ENCODE measurements at regions not wholly inside any gene's neighbourhood (a gene's known extent, or its start where the extent isn't known, plus 50 kb on each side); places are given as distances from the start of the nearest gene placed in this dataset.

- Histone ChIP-seq H3K36me3 (no peaks in the 10 kb centered on the region), H3K27ac (no peak overlapping the region), H3K9ac (no peak overlapping the region), H3F3A (ENCODE audit: low read depth) (no peaks in the 10 kb centered on the region), H2AFZ (replicated peaks) (no peak overlapping the region), H3K4me2 (no peak overlapping the region), H4K20me1 (ENCODE audit: low read depth) (no peaks in the 10 kb centered on the region), H3K4me3 (no peak overlapping the region), H3K9me3 (ENCODE audit: low read depth) (no peaks in the 10 kb centered on the region), H3K27me3 (no peaks in the 10 kb centered on the region), H3K79me2 (ENCODE audit: low read depth) (no peaks in the 10 kb centered on the region), H3K4me1 (no peaks in the 10 kb centered on the region)
- H3K36me3 Mint-ChIP-seq = no peaks in the 10 kb centered on the region
- TF ChIP-seq EZH2phosphoT487 (IDR thresholded peaks at IDR 0.05) = no peak
- TF ChIP-seq CTCF (IDR thresholded peaks at IDR 0.05) = no peak
- TF ChIP-seq EZH2 (IDR thresholded peaks at IDR 0.05) = no peak
- no peak for DNase-seq (ENCODE audit: low spot score)
- peaks cover 5% of the 10 kb centered on the region for H3K9me3 Mint-ChIP-seq
- no peak overlapping the region for H3K4me3 Mint-ChIP-seq
- no peaks in the 10 kb centered on the region for H3K4me1 Mint-ChIP-seq
- H3K27me3 Mint-ChIP-seq (ENCODE audit: insufficient read depth, low read depth) = no peaks in the 10 kb centered on the region
- H3K27ac Mint-ChIP-seq = no peak overlapping the region
Measured at GRCh38 chr3:153762411-153763235, 358.6 kb upstream of the ARHGEF26 start.

GRCh38 chr3:153767601-153768560, 353.3 kb upstream of the ARHGEF26 start:
- TF ChIP-seq EZH2 (IDR thresholded peaks at IDR 0.05) (no peak), EZH2phosphoT487 (IDR thresholded peaks at IDR 0.05) (no peak), CTCF (IDR thresholded peaks at IDR 0.05) (no peak)
- no peak overlapping the region for H3K27ac ChIP-seq
- H3K4me3 ChIP-seq = no peak overlapping the region
- Mint-ChIP-seq H3K4me3 (no peak overlapping the region), H3K4me1 (no peaks in the 10 kb centered on the region), H3K9me3 (peaks cover 25% of the 10 kb centered on the region), H3K27me3 (ENCODE audit: insufficient read depth, low read depth) (no peaks in the 10 kb centered on the region), H3K36me3 (peaks cover 5% of the 10 kb centered on the region), H3K27ac (no peak overlapping the region)
- H3K9me3 ChIP-seq (ENCODE audit: low read depth) = peaks cover 4% of the 10 kb centered on the region
- H3K27me3 ChIP-seq = no peaks in the 10 kb centered on the region
- no peak overlapping the region for H2AFZ ChIP-seq (replicated peaks)
- no peak overlapping the region for H3K9ac ChIP-seq
- H3K79me2 ChIP-seq (ENCODE audit: low read depth) = no peaks in the 10 kb centered on the region
- no peak for DNase-seq (ENCODE audit: low spot score)
- H3K36me3 ChIP-seq = no peaks in the 10 kb centered on the region
- H4K20me1 ChIP-seq (ENCODE audit: low read depth) = no peaks in the 10 kb centered on the region
- no peaks in the 10 kb centered on the region for H3F3A ChIP-seq (ENCODE audit: low read depth)
- H3K4me1 ChIP-seq = no peaks in the 10 kb centered on the region
- H3K4me2 ChIP-seq = no peak overlapping the region

GRCh38 chr3:153768561-153769469, 352.4 kb upstream of the ARHGEF26 start:
- Histone ChIP-seq H3K27ac (no peak overlapping the region), H3K79me2 (ENCODE audit: low read depth) (no peaks in the 10 kb centered on the region), H3F3A (ENCODE audit: low read depth) (no peaks in the 10 kb centered on the region), H4K20me1 (ENCODE audit: low read depth) (no peaks in the 10 kb centered on the region), H3K27me3 (no peaks in the 10 kb centered on the region), H3K9ac (no peak overlapping the region), H3K4me3 (no peak overlapping the region), H3K36me3 (no peaks in the 10 kb centered on the region), H3K4me1 (no peaks in the 10 kb centered on the region), H2AFZ (replicated peaks) (no peak overlapping the region), H3K9me3 (ENCODE audit: low read depth) (peaks cover 4% of the 10 kb centered on the region), H3K4me2 (no peak overlapping the region)
- TF ChIP-seq CTCF (IDR thresholded peaks at IDR 0.05) (peak; percentile 78), EZH2phosphoT487 (IDR thresholded peaks at IDR 0.05) (no peak), EZH2 (IDR thresholded peaks at IDR 0.05) (no peak)
- Mint-ChIP-seq H3K27ac (no peak overlapping the region), H3K4me3 (no peak overlapping the region), H3K36me3 (peaks cover 5% of the 10 kb centered on the region), H3K27me3 (ENCODE audit: insufficient read depth, low read depth) (no peaks in the 10 kb centered on the region), H3K4me1 (no peaks in the 10 kb centered on the region), H3K9me3 (peaks cover 25% of the 10 kb centered on the region)
- DNase-seq (ENCODE audit: low spot score) = peak; percentile 66
